ENCODE measurements at regions not wholly inside any gene's neighbourhood (a gene's known extent, or its start where the extent isn't known, plus 50 kb on each side); places are given as distances from the start of the nearest gene placed in this dataset.

DNA sequence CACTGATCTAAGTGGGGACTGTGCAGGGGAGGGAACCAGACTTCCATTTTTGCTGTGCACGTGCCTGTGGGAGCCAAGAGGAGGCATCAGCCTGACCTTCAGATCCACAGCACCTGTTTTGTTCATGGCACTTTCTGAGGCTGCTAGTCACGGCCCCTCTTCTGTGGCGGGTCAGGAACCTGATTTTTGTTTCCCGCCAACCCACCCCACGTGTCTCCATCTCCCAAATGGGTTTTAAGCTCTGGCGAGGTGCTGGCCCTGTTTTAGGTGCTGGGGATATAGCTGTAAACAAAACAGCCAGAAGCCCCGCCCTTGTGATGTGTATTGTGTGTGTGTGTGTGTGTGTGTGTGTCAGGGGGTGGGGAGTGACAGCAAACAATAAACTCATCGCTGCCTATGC is 60.4 kb upstream of the GRPEL1 start:
- no peaks in the 10 kb centered on the region for H3F3A ChIP-seq (ENCODE audit: insufficient read depth, low read length)
- H3K79me2 ChIP-seq (ENCODE audit: low read length): no peaks in the 10 kb centered on the region
- H3K4me3 ChIP-seq (ENCODE audit: low read length): no peak overlapping the region
- H3K27me3 ChIP-seq (replicated peaks; ENCODE audit: insufficient read depth, low read length): peaks cover 71% of the 10 kb centered on the region
- H3K9me3 ChIP-seq (replicated peaks; ENCODE audit: insufficient read depth, low read length): no peaks in the 10 kb centered on the region
- H3K9ac ChIP-seq (ENCODE audit: low read length): no peak overlapping the region
- H2AFZ ChIP-seq (ENCODE audit: low read length): no peak overlapping the region
- no peaks in the 10 kb centered on the region for H3K9me2 ChIP-seq (replicated peaks; ENCODE audit: insufficient read depth, low read length)
- H4K20me1 ChIP-seq (ENCODE audit: insufficient read depth, low read length): no peaks in the 10 kb centered on the region
- H3K36me3 ChIP-seq (replicated peaks; ENCODE audit: insufficient read depth, low read length): no peaks in the 10 kb centered on the region
- no peak for TF ChIP-seq EZH2phosphoT487 (IDR thresholded peaks at IDR 0.05; ENCODE audit: low read length)
- TF ChIP-seq, protein P1, sequence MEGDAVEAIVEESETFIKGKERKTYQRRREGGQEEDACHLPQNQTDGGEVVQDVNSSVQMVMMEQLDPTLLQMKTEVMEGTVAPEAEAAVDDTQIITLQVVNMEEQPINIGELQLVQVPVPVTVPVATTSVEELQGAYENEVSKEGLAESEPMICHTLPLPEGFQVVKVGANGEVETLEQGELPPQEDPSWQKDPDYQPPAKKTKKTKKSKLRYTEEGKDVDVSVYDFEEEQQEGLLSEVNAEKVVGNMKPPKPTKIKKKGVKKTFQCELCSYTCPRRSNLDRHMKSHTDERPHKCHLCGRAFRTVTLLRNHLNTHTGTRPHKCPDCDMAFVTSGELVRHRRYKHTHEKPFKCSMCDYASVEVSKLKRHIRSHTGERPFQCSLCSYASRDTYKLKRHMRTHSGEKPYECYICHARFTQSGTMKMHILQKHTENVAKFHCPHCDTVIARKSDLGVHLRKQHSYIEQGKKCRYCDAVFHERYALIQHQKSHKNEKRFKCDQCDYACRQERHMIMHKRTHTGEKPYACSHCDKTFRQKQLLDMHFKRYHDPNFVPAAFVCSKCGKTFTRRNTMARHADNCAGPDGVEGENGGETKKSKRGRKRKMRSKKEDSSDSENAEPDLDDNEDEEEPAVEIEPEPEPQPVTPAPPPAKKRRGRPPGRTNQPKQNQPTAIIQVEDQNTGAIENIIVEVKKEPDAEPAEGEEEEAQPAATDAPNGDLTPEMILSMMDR (IDR thresholded peaks at IDR 0.05; ENCODE audit: low read length): no peak
- TF ChIP-seq EZH2 (optimal IDR thresholded peaks at IDR 0.05; ENCODE audit: low read depth, low read length): no peak
- H3K27ac ChIP-seq (ENCODE audit: low read length): no peak overlapping the region
- H3K4me1 ChIP-seq (ENCODE audit: low read length): no peaks in the 10 kb centered on the region
- no peak for DNase-seq
- no peak overlapping the region for H3K4me2 ChIP-seq (ENCODE audit: low read depth, low read length)

DNA sequence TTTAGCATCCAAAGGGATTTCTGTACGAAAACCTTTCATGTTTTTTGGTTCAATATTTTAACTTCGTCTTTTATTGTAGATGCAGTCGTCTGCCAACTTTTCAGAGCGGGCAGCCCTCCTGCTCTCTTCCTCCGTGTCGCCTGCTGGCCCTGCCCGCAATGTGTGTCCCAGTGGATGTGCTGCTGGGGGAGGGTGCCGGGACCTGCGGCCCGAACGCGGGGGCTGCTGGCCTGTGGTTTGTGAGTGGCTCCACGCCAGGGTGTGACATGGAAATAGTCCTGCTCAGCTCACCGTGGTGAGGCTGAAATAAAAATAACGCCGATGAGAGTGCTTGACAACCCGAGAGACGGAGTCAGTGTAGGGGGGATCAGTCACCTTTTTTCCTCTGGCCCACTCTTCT is 59.7 kb upstream of the GRPEL1 start:
- no peaks in the 10 kb centered on the region for H3K4me1 ChIP-seq (ENCODE audit: low read length)
- no peaks in the 10 kb centered on the region for H4K20me1 ChIP-seq (ENCODE audit: insufficient read depth, low read length)
- H3K79me2 ChIP-seq (ENCODE audit: low read length): no peaks in the 10 kb centered on the region
- no peak for DNase-seq
- H3K9me3 ChIP-seq (replicated peaks; ENCODE audit: insufficient read depth, low read length): no peaks in the 10 kb centered on the region
- no peak for TF ChIP-seq EZH2phosphoT487 (IDR thresholded peaks at IDR 0.05; ENCODE audit: low read length)
- TF ChIP-seq, protein P1 (IDR thresholded peaks at IDR 0.05; ENCODE audit: low read length): no peak
- no peak for TF ChIP-seq EZH2 (optimal IDR thresholded peaks at IDR 0.05; ENCODE audit: low read depth, low read length)
- no peak overlapping the region for H3K4me3 ChIP-seq (ENCODE audit: low read length)
- H2AFZ ChIP-seq (ENCODE audit: low read length): no peak overlapping the region
- H3K27me3 ChIP-seq (replicated peaks; ENCODE audit: insufficient read depth, low read length): peaks cover 77% of the 10 kb centered on the region
- no peak overlapping the region for H3K4me2 ChIP-seq (ENCODE audit: low read depth, low read length)
- H3K27ac ChIP-seq (ENCODE audit: low read length): no peak overlapping the region
- H3F3A ChIP-seq (ENCODE audit: insufficient read depth, low read length): no peaks in the 10 kb centered on the region
- no peaks in the 10 kb centered on the region for H3K36me3 ChIP-seq (replicated peaks; ENCODE audit: insufficient read depth, low read length)
- no peaks in the 10 kb centered on the region for H3K9me2 ChIP-seq (replicated peaks; ENCODE audit: insufficient read depth, low read length)
- no peak overlapping the region for H3K9ac ChIP-seq (ENCODE audit: low read length)

DNA sequence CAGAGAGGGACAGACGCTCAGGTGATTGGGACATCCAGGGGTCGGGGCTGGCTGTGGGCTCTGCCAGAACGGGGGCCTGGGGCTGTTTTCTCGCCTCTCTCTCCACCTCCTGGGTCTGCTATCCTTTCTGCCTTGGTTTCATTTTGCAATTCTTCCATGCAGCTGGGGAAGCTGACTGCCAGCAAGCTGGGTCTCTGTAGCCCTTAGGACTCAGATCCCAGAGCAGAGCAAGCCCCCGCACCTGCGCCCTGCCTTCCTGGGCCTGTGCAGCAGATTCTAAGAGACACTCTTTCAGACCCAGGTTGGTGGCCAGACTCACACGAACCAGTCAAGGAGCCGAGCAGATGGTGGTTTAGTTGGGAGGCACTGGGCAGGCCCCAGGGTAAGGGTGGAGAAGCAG is 59.1 kb upstream of the GRPEL1 start:
- Histone ChIP-seq H3K4me3 (ENCODE audit: low read length) (no peak overlapping the region), H3K4me1 (ENCODE audit: low read length) (no peaks in the 10 kb centered on the region), H3K9me3 (replicated peaks; ENCODE audit: insufficient read depth, low read length) (no peaks in the 10 kb centered on the region), H3K4me2 (ENCODE audit: low read depth, low read length) (no peak overlapping the region), H3K36me3 (replicated peaks; ENCODE audit: insufficient read depth, low read length) (no peaks in the 10 kb centered on the region), H3K9me2 (replicated peaks; ENCODE audit: insufficient read depth, low read length) (no peaks in the 10 kb centered on the region), H3F3A (ENCODE audit: insufficient read depth, low read length) (no peaks in the 10 kb centered on the region), H3K79me2 (ENCODE audit: low read length) (no peaks in the 10 kb centered on the region), H2AFZ (ENCODE audit: low read length) (no peak overlapping the region), H3K27me3 (replicated peaks; ENCODE audit: insufficient read depth, low read length) (peaks cover 82% of the 10 kb centered on the region), H3K9ac (ENCODE audit: low read length) (no peak overlapping the region), H3K27ac (ENCODE audit: low read length) (no peak overlapping the region), H4K20me1 (ENCODE audit: insufficient read depth, low read length) (no peaks in the 10 kb centered on the region)
- no peak for DNase-seq
- TF ChIP-seq EZH2phosphoT487 (IDR thresholded peaks at IDR 0.05; ENCODE audit: low read length): no peak
- TF ChIP-seq, protein P1 (IDR thresholded peaks at IDR 0.05; ENCODE audit: low read length): no peak
- TF ChIP-seq EZH2 (optimal IDR thresholded peaks at IDR 0.05; ENCODE audit: low read depth, low read length): no peak
